ENCODE measurements at regions not wholly inside any gene's neighbourhood (a gene's known extent, or its start where the extent isn't known, plus 50 kb on each side); places are given as distances from the start of the nearest gene placed in this dataset.

GRCh38 chr3:150346266-150346665 is 61.8 kb upstream of the TSC22D2 start (continued):
- TF ChIP-seq, protein P1, sequence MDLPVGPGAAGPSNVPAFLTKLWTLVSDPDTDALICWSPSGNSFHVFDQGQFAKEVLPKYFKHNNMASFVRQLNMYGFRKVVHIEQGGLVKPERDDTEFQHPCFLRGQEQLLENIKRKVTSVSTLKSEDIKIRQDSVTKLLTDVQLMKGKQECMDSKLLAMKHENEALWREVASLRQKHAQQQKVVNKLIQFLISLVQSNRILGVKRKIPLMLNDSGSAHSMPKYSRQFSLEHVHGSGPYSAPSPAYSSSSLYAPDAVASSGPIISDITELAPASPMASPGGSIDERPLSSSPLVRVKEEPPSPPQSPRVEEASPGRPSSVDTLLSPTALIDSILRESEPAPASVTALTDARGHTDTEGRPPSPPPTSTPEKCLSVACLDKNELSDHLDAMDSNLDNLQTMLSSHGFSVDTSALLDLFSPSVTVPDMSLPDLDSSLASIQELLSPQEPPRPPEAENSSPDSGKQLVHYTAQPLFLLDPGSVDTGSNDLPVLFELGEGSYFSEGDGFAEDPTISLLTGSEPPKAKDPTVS (IDR thresholded peaks at IDR 0.05; ENCODE audit: low read depth, low read length): no peak
- no peak for TF ChIP-seq GABPA (IDR thresholded peaks at IDR 0.05; ENCODE audit: low read depth)

DNA sequence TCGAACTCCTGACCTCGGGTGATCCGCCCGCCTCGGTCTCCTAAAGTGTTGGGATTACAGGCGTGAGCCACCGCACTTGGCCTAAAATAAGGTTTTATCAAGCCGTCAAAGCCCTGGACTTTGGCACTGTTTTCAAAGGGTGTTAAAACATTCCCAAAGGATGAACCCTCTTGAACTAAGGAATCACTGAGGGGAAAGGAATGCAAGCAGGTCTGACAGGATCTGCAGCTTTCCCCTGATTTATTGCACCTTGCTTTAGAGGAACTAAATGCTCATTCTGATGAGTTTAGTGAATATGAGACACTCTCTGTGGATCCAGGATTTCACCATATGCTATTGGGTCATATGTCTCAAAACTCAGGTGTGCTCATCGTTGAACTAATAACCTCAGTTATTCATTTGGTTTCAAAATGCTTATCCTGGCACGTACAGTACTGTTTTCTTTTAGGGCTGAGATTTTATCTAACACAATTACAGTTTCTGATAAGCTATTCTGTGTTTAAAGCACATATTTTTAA is 63.0 kb upstream of the TSC22D2 start:
- H3K79me2 ChIP-seq (ENCODE audit: control insufficient read depth, insufficient read depth, low read length): no peaks in the 10 kb centered on the region
- FAIRE-seq (peak; percentile 7), ATAC-seq (no peak), DNase-seq (ENCODE audit: low read depth, low spot score) (no peak)
- ChIA-PET RAD21 (ENCODE audit: unreplicated experiment) (no interaction called here), CTCF (interaction anchor here (0.9 kb wide), 1 partner anchor 67 kb away, joined by 3 read pairs; no protein-coding TSS in a partner anchor), SMC1A (ENCODE audit: uncharacterized antibody, unreplicated experiment) (interaction anchor here (0.6 to 1.3 kb wide), 2 partner anchors 20 to 310 kb away, joined by 3 read pairs; no protein-coding TSS in a partner anchor), POLR2A (interaction anchor here (1.6 kb wide), 1 partner anchor 19 kb away, joined by 3 read pairs; no protein-coding TSS in a partner anchor)
- H3K9me3 ChIP-seq (replicated peaks; ENCODE audit: control insufficient read depth, insufficient read depth, low read length): no peaks in the 10 kb centered on the region
- no peaks in the 10 kb centered on the region; a peak in 1 of 4 replicates for H3K27me3 ChIP-seq (replicated peaks in 1 of 2; ENCODE audit: control insufficient read depth in 2 of 2, insufficient read depth in 2 of 2, low read length in 1 of 2)
- H3K4me2 ChIP-seq (ENCODE audit: control insufficient read depth, insufficient read depth): no peak overlapping the region
- no peak overlapping the region for H2AFZ ChIP-seq (ENCODE audit: control insufficient read depth, low read depth, low read length)
- in situ Hi-C loops (cut with MboI) (no loop called here), intact Hi-C loops (cut with micrococcal nuclease; ENCODE audit: unreplicated experiment) (no loop called here)
- H3K36me3 ChIP-seq (ENCODE audit: control insufficient read depth in 2 of 2, insufficient read depth in 2 of 2, low read length in 1 of 2): no peaks in the 10 kb centered on the region
- BruUV-seq (replicated peaks): no TSS peak
- TF ChIP-seq JUND (IDR thresholded peaks at IDR 0.05; ENCODE audit: low read depth, low read length): no peak
- TF ChIP-seq NFYA (IDR thresholded peaks at IDR 0.05; ENCODE audit: borderline replicate concordance, low read depth, low read length): no peak
- no peak for TF ChIP-seq ZBTB33 (IDR thresholded peaks at IDR 0.05)
- no peak overlapping the region for H3K27ac ChIP-seq (ENCODE audit: control insufficient read depth, insufficient read depth)
- H4K20me1 ChIP-seq (ENCODE audit: control insufficient read depth, insufficient read depth): no peaks in the 10 kb centered on the region
- 76% methylated on average over 9 of the region's 10 CpGs for WGBS (ENCODE audit: insufficient coverage, insufficient replicate concordance, low lambda C conversion rate, missing lambda C conversion rate)
- H3K4me3 ChIP-seq: no peak overlapping the region
- H3K9ac ChIP-seq (ENCODE audit: control insufficient read depth, insufficient read depth, low read length): no peak overlapping the region
- H3K4me1 ChIP-seq (ENCODE audit: control insufficient read depth, insufficient read depth, low read length): no peaks in the 10 kb centered on the region
